Peyer's patch (tissue), 4 donors: ENCODE measurements at regions not wholly inside any gene's neighbourhood (a gene's known extent, or its start where the extent isn't known, plus 50 kb on each side); places are given as distances from the start of the nearest gene placed in this dataset.

ENCODE experiments used
- POLR2A ChIP-seq, 2 donors: fragments of 450-650 bp; IDR thresholded peaks; one replicate each; pipeline ENCODE4 v1.5.1; 2017; ENCODE audit warnings: antibody characterized with exemption in 2 of 2, mild to moderate bottlenecking in 2 of 2, moderate library complexity in 2 of 2
- TF ChIP-seq, protein P1 (sequence below), 6 experiments: fragments of 450-650 bp in 4 of 6; fragments of 200-600 bp in 2 of 6; sonication (generic) in 1 of 6; IDR thresholded peaks; one replicate each; pipeline ENCODE4 v1.5.1; 2017 to 2019; ENCODE audit warnings: antibody characterized with exemption in 6 of 6, mild to moderate bottlenecking in 3 of 6, moderate library complexity in 1 of 6

DNA sequence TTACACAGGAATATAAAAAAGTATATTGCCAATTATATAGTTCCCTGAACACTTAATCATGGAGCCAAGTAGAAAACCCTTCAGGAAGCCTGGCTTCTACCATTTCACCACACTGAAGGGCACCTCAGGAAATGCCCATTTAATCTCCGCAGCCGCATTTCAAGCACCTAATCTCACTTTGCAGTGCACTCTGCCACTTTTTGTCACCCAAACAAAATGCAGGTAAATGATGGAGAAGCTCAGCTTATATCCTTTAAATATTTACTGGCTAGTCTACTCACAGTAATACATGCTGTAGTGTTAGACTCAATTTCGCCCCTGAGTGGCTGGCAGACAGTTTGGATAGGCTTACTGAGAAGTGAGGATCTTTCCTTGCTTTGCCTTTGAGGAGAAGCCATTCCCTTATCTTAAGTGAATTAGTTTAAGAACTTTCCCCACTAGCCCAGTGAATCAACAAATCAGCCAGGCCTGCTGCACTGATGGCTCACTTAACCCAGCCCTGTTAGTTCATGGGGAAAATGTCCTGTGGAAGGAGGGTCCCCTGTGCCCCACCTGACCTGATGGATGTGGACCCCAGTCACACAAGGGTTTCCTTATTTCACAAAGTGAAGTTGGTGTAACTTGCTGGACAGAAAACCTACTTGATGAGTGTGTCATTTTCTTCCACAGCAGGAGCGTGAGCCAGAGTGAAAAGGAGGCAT is 209.7 kb downstream of the CAAP1 start:
- TF ChIP-seq, protein P1, sequence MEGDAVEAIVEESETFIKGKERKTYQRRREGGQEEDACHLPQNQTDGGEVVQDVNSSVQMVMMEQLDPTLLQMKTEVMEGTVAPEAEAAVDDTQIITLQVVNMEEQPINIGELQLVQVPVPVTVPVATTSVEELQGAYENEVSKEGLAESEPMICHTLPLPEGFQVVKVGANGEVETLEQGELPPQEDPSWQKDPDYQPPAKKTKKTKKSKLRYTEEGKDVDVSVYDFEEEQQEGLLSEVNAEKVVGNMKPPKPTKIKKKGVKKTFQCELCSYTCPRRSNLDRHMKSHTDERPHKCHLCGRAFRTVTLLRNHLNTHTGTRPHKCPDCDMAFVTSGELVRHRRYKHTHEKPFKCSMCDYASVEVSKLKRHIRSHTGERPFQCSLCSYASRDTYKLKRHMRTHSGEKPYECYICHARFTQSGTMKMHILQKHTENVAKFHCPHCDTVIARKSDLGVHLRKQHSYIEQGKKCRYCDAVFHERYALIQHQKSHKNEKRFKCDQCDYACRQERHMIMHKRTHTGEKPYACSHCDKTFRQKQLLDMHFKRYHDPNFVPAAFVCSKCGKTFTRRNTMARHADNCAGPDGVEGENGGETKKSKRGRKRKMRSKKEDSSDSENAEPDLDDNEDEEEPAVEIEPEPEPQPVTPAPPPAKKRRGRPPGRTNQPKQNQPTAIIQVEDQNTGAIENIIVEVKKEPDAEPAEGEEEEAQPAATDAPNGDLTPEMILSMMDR (IDR thresholded peaks at IDR 0.05): no peak
- no peak for TF ChIP-seq POLR2A (IDR thresholded peaks at IDR 0.05)
